ENCODE measurements at regions not wholly inside any gene's neighbourhood (a gene's known extent, or its start where the extent isn't known, plus 50 kb on each side); places are given as distances from the start of the nearest gene placed in this dataset.

GRCh38 chr11:22476589-22476988, 138.4 kb downstream of the SLC17A6 start (continued):
- no peak for TF ChIP-seq CHD7 (IDR thresholded peaks at IDR 0.05; ENCODE audit: insufficient replicate concordance, low read length)
- TF ChIP-seq NANOG (IDR thresholded peaks at IDR 0.05; ENCODE audit: insufficient read depth, low read depth, low read length, poor library complexity, severe bottlenecking), result no peak
- TF ChIP-seq E2F6 (IDR thresholded peaks at IDR 0.05), result no peak
- no peak for TF ChIP-seq KDM1A (IDR thresholded peaks at IDR 0.05; ENCODE audit: borderline replicate concordance, low read length)
- no peak for TF ChIP-seq NRF1 (IDR thresholded peaks at IDR 0.05; ENCODE audit: low read depth, low read length)
- no peak for TF ChIP-seq CBX8 (IDR thresholded peaks at IDR 0.05; ENCODE audit: borderline replicate concordance, low read depth, low read length)
- no peak for TF ChIP-seq SAP30 (IDR thresholded peaks at IDR 0.05; ENCODE audit: insufficient read depth, insufficient replicate concordance, low read length)
- no peak for TF ChIP-seq HDAC2 (IDR thresholded peaks at IDR 0.05; ENCODE audit: borderline replicate concordance in 1 of 2, low read depth in 2 of 2, low read length in 2 of 2)
- no peak for TF ChIP-seq KDM4A (IDR thresholded peaks at IDR 0.05; ENCODE audit: low read depth, low read length, severe bottlenecking)

All from H1 (cell line).